ENCODE measurements at regions not wholly inside any gene's neighbourhood (a gene's known extent, or its start where the extent isn't known, plus 50 kb on each side); places are given as distances from the start of the nearest gene placed in this dataset.
"Not testable (repeated sequence)": the region's sequence is repeated elsewhere in the genome, so short reads cannot be mapped to it uniquely, and the experiment has no call there.

- no peak for DNase-seq
Measured at GRCh38 chr2:129469389-129469788, 510.1 kb upstream of the RAB6C start.

GRCh38 chr2:129469871-129470270 lies 509.6 kb upstream of the RAB6C start:
- no peak for DNase-seq

- DNase-seq: no peak
Measured at GRCh38 chr2:129478902-129479517, 500.5 kb upstream of the RAB6C start.

GRCh38 chr2:129479892-129480291 lies 499.6 kb upstream of the RAB6C start:
- no peak for DNase-seq

- no peak for DNase-seq
Measured at GRCh38 chr2:129480790-129481189, 498.7 kb upstream of the RAB6C start.

- no peak for DNase-seq
Measured at GRCh38 chr2:129481306-129482219, 497.9 kb upstream of the RAB6C start.

- DNase-seq: no peak
Measured at GRCh38 chr2:129482626-129483025, 496.8 kb upstream of the RAB6C start.

- peak; percentile 4 to 35 for DNase-seq
Measured at GRCh38 chr2:129483366-129483765, 496.1 kb upstream of the RAB6C start.

GRCh38 chr2:129484999-129485897 lies 494.2 kb upstream of the RAB6C start:
- no peak for DNase-seq

- DNase-seq: no peak
Measured at GRCh38 chr2:129488376-129488775, 491.1 kb upstream of the RAB6C start.

- DNase-seq: no peak
Measured at GRCh38 chr2:129490641-129491040, 488.8 kb upstream of the RAB6C start.

- DNase-seq: no peak
Measured at GRCh38 chr2:129491308-129491707, 488.2 kb upstream of the RAB6C start.

GRCh38 chr2:129492548-129492947 lies 486.9 kb upstream of the RAB6C start:
- no peak for DNase-seq

GRCh38 chr2:129499747-129500146 lies 479.7 kb upstream of the RAB6C start:
- DNase-seq: no peak

GRCh38 chr2:129502781-129503180 lies 476.7 kb upstream of the RAB6C start:
- DNase-seq: no peak

GRCh38 chr2:129504646-129505045 lies 474.8 kb upstream of the RAB6C start:
- no peak for DNase-seq

- DNase-seq: no peak
Measured at GRCh38 chr2:129518937-129519336, 460.5 kb upstream of the RAB6C start.

GRCh38 chr2:129532158-129532557 lies 447.3 kb upstream of the RAB6C start:
- DNase-seq: not testable (repeated sequence)

- DNase-seq: no peak
Measured at GRCh38 chr2:129548880-129549279, 430.6 kb upstream of the RAB6C start.

- no peak for DNase-seq
Measured at GRCh38 chr2:129550536-129550935, 428.9 kb upstream of the RAB6C start.

GRCh38 chr2:129554373-129554772 lies 425.1 kb upstream of the RAB6C start:
- DNase-seq: no peak

GRCh38 chr2:129559101-129559500 lies 420.4 kb upstream of the RAB6C start:
- no peak for DNase-seq

GRCh38 chr2:129565551-129566109 lies 413.8 kb upstream of the RAB6C start:
- no peak for DNase-seq

All from CD4-positive, alpha-beta T cell treated with Interleukin-4 for 1 hour (primary cell).